ENCODE measurements at regions not wholly inside any gene's neighbourhood (a gene's known extent, or its start where the extent isn't known, plus 50 kb on each side); places are given as distances from the start of the nearest gene placed in this dataset.

DNA sequence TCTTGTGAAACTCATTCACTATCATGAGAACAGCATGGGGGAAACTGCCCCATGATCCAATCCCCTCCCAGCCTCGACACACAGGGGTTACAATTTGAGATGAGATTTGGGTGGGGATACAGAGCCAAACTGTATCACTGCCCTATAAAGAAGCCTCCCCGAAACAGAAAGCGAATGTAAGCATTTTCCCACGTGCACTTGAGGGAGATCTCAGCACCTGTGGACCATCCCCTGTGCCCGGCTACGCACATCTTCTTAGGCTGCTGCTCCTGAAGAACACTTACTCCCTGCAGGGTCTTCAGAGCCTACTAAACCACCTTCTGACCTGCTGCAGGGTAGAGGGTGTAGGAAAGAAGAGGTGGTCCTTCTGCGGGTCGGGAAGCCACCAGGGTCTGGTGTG lies 410.2 kb upstream of the IRX2 start (continued):
- TF ChIP-seq, protein P1, sequence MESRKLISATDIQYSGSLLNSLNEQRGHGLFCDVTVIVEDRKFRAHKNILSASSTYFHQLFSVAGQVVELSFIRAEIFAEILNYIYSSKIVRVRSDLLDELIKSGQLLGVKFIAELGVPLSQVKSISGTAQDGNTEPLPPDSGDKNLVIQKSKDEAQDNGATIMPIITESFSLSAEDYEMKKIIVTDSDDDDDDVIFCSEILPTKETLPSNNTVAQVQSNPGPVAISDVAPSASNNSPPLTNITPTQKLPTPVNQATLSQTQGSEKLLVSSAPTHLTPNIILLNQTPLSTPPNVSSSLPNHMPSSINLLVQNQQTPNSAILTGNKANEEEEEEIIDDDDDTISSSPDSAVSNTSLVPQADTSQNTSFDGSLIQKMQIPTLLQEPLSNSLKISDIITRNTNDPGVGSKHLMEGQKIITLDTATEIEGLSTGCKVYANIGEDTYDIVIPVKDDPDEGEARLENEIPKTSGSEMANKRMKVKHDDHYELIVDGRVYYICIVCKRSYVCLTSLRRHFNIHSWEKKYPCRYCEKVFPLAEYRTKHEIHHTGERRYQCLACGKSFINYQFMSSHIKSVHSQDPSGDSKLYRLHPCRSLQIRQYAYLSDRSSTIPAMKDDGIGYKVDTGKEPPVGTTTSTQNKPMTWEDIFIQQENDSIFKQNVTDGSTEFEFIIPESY (IDR thresholded peaks at IDR 0.05) = no peak
- TF ChIP-seq RAD51 (IDR thresholded peaks at IDR 0.05) (no peak), JUND (IDR thresholded peaks at IDR 0.05; ENCODE audit: low read depth, low read length) (no peak), ZNF24 (IDR thresholded peaks at IDR 0.05) (no peak), MXI1 (IDR thresholded peaks at IDR 0.05; ENCODE audit: low read depth, low read length) (no peak)
- TF ChIP-seq, protein P2, sequence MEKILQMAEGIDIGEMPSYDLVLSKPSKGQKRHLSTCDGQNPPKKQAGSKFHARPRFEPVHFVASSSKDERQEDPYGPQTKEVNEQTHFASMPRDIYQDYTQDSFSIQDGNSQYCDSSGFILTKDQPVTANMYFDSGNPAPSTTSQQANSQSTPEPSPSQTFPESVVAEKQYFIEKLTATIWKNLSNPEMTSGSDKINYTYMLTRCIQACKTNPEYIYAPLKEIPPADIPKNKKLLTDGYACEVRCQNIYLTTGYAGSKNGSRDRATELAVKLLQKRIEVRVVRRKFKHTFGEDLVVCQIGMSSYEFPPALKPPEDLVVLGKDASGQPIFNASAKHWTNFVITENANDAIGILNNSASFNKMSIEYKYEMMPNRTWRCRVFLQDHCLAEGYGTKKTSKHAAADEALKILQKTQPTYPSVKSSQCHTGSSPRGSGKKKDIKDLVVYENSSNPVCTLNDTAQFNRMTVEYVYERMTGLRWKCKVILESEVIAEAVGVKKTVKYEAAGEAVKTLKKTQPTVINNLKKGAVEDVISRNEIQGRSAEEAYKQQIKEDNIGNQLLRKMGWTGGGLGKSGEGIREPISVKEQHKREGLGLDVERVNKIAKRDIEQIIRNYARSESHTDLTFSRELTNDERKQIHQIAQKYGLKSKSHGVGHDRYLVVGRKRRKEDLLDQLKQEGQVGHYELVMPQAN (conservative IDR thresholded peaks at IDR 0.05) = no peak

DNA sequence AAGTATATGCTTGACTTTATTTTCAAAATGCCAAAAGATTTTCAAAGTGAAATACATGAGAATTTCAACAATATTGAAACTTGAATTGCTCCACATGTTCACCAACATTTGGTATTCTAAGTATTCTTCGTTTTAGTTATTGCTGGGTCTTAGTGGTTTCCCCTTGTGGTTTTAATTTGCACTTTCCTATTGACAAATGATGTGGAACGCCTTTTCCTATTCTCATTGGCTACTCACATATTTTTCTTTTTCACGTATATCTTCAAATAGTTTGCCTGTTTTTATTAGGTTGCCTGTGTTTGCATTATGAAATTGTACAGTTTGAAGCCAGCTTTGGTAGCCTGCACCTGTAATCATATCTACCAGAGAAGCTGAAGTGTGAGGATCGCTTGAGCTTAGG lies 405.7 kb upstream of the IRX2 start:
- in situ Hi-C loops (cut with MboI) (no loop called here), intact Hi-C loops (cut with micrococcal nuclease; ENCODE audit: unreplicated experiment) (no loop called here)
- H3K27ac ChIP-seq (ENCODE audit: control insufficient read depth, insufficient read depth) = no peak overlapping the region
- DNase-seq (ENCODE audit: low read depth, low spot score) = no peak
- no peaks in the 10 kb centered on the region; the same call in 2 of the 3 replicates for H3K9me3 ChIP-seq (replicated peaks; ENCODE audit: control insufficient read depth, insufficient read depth, low read length)
- H3K4me3 ChIP-seq = no peak overlapping the region
- 0% methylated on average over 4 of the region's 4 CpGs for WGBS (ENCODE audit: insufficient coverage, insufficient replicate concordance, low lambda C conversion rate, missing lambda C conversion rate)
- TF ChIP-seq USF1 (IDR thresholded peaks at IDR 0.05; ENCODE audit: borderline replicate concordance, extremely low read length, insufficient read depth, low read depth, low read length) (no peak), BMI1 (IDR thresholded peaks at IDR 0.05; ENCODE audit: borderline replicate concordance) (no peak), MYB (IDR thresholded peaks at IDR 0.05; ENCODE audit: borderline replicate concordance, low read depth, low read length) (no peak), SREBF1 (IDR thresholded peaks at IDR 0.05; ENCODE audit: low read length) (no peak), PAX8 (IDR thresholded peaks at IDR 0.05) (no peak), NFYA (IDR thresholded peaks at IDR 0.05; ENCODE audit: borderline replicate concordance, low read depth, low read length) (no peak), MXI1 (IDR thresholded peaks at IDR 0.05; ENCODE audit: low read depth, low read length) (no peak), BCL11A (IDR thresholded peaks at IDR 0.05; ENCODE audit: low read depth, low read length) (no peak)
- no peak overlapping the region for H3K4me2 ChIP-seq (ENCODE audit: control insufficient read depth, insufficient read depth)
- CTCF ChIA-PET = no interaction called here
- no peaks in the 10 kb centered on the region; a peak in 1 of 4 replicates for H3K36me3 ChIP-seq (ENCODE audit: control insufficient read depth in 2 of 2, insufficient read depth in 2 of 2, low read length in 1 of 2)
- ATAC-seq = no peak
- H3K4me1 ChIP-seq (ENCODE audit: control insufficient read depth, insufficient read depth, low read length) = no peaks in the 10 kb centered on the region
- H3K79me2 ChIP-seq (ENCODE audit: control insufficient read depth, insufficient read depth, low read length) = no peaks in the 10 kb centered on the region
- H3K27me3 ChIP-seq (replicated peaks in 1 of 2; ENCODE audit: control insufficient read depth in 2 of 2, insufficient read depth in 2 of 2, low read length in 1 of 2) = no peaks in the 10 kb centered on the region
- BruUV-seq (replicated peaks) = no TSS peak
- RAD21 ChIA-PET (ENCODE audit: unreplicated experiment) = no interaction called here
- POLR2A ChIA-PET = no interaction called here
- no peak overlapping the region for H2AFZ ChIP-seq (ENCODE audit: control insufficient read depth, low read depth, low read length)
- no peak overlapping the region for H3K9ac ChIP-seq (ENCODE audit: control insufficient read depth, insufficient read depth, low read length)
- H4K20me1 ChIP-seq (ENCODE audit: control insufficient read depth, insufficient read depth) = no peaks in the 10 kb centered on the region
- no peak for FAIRE-seq
- SMC1A ChIA-PET (ENCODE audit: uncharacterized antibody, unreplicated experiment) = no interaction called here
